ENCODE measurements at regions not wholly inside any gene's neighbourhood (a gene's known extent, or its start where the extent isn't known, plus 50 kb on each side); places are given as distances from the start of the nearest gene placed in this dataset.

DNA sequence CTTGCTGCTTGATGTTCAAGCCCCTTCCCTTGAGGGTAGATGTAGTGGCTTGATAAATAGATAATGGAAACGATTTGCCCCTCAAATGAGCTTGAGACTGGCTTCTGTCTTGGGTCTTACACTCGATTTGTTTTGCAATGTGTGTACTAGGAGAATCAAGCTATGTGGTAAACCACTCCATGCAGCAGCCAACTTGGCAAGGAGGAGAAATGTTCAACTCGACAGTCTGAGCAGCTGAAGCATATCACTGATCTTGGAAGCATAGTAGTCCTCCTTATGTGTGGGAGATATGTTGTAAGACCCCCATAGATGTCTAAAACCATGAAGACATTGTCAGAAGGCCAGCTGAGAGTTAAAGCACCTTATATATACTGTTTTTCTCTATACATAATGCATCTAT is 125.3 kb downstream of the CCNG2 start:
- no peak for TF ChIP-seq CTCF (IDR thresholded peaks at IDR 0.05)
- TF ChIP-seq, protein P1, sequence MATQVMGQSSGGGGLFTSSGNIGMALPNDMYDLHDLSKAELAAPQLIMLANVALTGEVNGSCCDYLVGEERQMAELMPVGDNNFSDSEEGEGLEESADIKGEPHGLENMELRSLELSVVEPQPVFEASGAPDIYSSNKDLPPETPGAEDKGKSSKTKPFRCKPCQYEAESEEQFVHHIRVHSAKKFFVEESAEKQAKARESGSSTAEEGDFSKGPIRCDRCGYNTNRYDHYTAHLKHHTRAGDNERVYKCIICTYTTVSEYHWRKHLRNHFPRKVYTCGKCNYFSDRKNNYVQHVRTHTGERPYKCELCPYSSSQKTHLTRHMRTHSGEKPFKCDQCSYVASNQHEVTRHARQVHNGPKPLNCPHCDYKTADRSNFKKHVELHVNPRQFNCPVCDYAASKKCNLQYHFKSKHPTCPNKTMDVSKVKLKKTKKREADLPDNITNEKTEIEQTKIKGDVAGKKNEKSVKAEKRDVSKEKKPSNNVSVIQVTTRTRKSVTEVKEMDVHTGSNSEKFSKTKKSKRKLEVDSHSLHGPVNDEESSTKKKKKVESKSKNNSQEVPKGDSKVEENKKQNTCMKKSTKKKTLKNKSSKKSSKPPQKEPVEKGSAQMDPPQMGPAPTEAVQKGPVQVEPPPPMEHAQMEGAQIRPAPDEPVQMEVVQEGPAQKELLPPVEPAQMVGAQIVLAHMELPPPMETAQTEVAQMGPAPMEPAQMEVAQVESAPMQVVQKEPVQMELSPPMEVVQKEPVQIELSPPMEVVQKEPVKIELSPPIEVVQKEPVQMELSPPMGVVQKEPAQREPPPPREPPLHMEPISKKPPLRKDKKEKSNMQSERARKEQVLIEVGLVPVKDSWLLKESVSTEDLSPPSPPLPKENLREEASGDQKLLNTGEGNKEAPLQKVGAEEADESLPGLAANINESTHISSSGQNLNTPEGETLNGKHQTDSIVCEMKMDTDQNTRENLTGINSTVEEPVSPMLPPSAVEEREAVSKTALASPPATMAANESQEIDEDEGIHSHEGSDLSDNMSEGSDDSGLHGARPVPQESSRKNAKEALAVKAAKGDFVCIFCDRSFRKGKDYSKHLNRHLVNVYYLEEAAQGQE (IDR thresholded peaks at IDR 0.05; ENCODE audit: insufficient read depth in 1 of 2, low read depth in 2 of 2, low read length in 1 of 2): no peak
- TF ChIP-seq POLR2AphosphoS5 (IDR thresholded peaks at IDR 0.05; ENCODE audit: low read depth, low read length): no peak
- no peak for TF ChIP-seq TCF7L2 (IDR thresholded peaks at IDR 0.05; ENCODE audit: low read depth, low read length)
- TF ChIP-seq SIN3A (IDR thresholded peaks at IDR 0.05; ENCODE audit: borderline replicate concordance, insufficient read depth, low read depth, low read length): no peak

All from Panc1 (cell line).